H1 (cell line): ENCODE measurements at regions not wholly inside any gene's neighbourhood (a gene's known extent, or its start where the extent isn't known, plus 50 kb on each side); places are given as distances from the start of the nearest gene placed in this dataset.

Experiments used
- CBX8 ChIP-seq: fragments of 300-800, 300-1000 bp; sonication (generic); IDR thresholded peaks from 2 replicates; pipeline ENCODE4 v1.7.1; 2016; ENCODE audit warnings: low read depth, low read length, borderline replicate concordance
- CHD2 ChIP-seq: IDR thresholded peaks from 2 replicates; pipeline ENCODE4 v1.6.1; 2012; ENCODE audit warnings: low read length, improper control_type of control experiment
- EP300 ChIP-seq, 2 experiments: IDR thresholded peaks; 1 replicate in 1 of 2; 2 replicates in 1 of 2; pipeline ENCODE4 v1.6.1; 2011 to 2012; ENCODE audit warnings: low read depth in 2 of 2, low read length in 2 of 2, mild to moderate bottlenecking in 2 of 2, borderline replicate concordance in 1 of 2, inconsistent platforms in 1 of 2, moderate library complexity in 1 of 2
- EZH2 ChIP-seq: fragments of 200-600 bp; sonication (generic); IDR thresholded peaks from 2 replicates; pipeline ENCODE4 v1.7.1; 2012; ENCODE audit warnings: low read depth, mild to moderate bottlenecking, moderate library complexity, low read length, inconsistent platforms; ENCODE audit not compliant: severe bottlenecking
- KDM5A ChIP-seq: fragments of 200-600 bp; IDR thresholded peaks from 2 replicates; pipeline ENCODE4 v1.7.1; 2012; ENCODE audit warnings: mild to moderate bottlenecking, low read length, inconsistent platforms, mixed read lengths
- POLR2A ChIP-seq, 2 experiments: IDR thresholded peaks; 1 replicate in 1 of 2; 2 replicates in 1 of 2; pipeline ENCODE4 v1.6.1; 2011; ENCODE audit warnings: low read depth in 2 of 2, low read length in 2 of 2, mild to moderate bottlenecking in 2 of 2; ENCODE audit errors: control extremely low read depth in 1 of 2
- POLR2AphosphoS5 ChIP-seq: IDR thresholded peaks from 2 replicates; pipeline ENCODE4 v1.6.1; 2011; ENCODE audit warnings: low read depth, low read length
- RXRA ChIP-seq: IDR thresholded peaks from 2 replicates; pipeline ENCODE4 v1.6.1; 2011; ENCODE audit warnings: low read depth, mild to moderate bottlenecking, low read length, moderate library complexity; ENCODE audit not compliant: insufficient read depth
- SIX5 ChIP-seq: IDR thresholded peaks from 2 replicates; pipeline ENCODE4 v1.6.1; 2011; ENCODE audit warnings: mild to moderate bottlenecking, low read depth, low read length
- TAF1 ChIP-seq: IDR thresholded peaks from 2 replicates; pipeline ENCODE4 v1.6.1; 2011; ENCODE audit warnings: mild to moderate bottlenecking, low read depth, low read length
- TF ChIP-seq, protein P1 (sequence below), 3 experiments: IDR thresholded peaks; 1 replicate in 2 of 3; 2 replicates in 1 of 3; pipeline versions ENCODE4 v1.5.1 to v1.6.1; 2011; ENCODE audit warnings: low read length in 3 of 3, mild to moderate bottlenecking in 3 of 3, inconsistent platforms in 2 of 3, low read depth in 1 of 3, moderate library complexity in 1 of 3; ENCODE audit not compliant: insufficient read depth in 1 of 3; ENCODE audit errors: control extremely low read depth in 1 of 3

DNA sequence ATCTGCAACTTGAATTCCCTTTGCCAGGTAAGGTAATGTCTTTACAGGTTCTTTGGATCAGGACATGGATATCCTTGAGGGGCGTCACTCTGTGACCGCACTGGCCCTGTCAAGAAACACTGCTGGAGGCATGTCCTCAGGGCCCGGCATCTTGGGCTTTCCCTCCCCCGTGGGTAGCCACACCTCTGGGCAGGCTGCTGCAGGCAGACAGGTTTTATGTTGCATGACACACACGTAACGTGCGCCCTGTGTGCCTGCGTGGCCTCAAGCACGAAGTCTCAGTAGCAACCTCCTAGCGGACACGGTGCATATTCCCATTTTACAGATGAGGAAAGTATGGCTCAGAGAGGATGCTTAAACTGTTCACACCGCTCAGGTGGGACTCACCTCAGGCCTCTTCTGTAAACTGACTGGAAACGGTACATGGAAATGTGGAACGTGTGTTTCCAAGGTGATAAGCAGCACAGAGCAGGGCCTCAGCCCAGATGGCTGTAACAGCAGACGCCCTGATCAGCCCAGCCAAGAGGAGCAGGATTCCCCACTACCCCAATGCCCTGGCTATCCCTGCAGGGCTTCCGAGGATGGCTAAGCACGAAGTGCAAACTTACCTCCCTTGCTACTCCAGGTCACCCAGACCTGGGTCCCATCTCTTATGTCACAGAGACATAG is 553.6 kb downstream of the TCERG1L start:
- TF ChIP-seq EZH2: no peak
- TF ChIP-seq POLR2AphosphoS5: no peak
- TF ChIP-seq CBX8: no peak
- TF ChIP-seq TAF1: no peak
- TF ChIP-seq EP300 (IDR thresholded peaks at IDR 0.05; ENCODE audit: borderline replicate concordance in 1 of 2, low read depth in 2 of 2, low read length in 2 of 2): no peak
- no peak for TF ChIP-seq CHD2
- TF ChIP-seq, protein P1, sequence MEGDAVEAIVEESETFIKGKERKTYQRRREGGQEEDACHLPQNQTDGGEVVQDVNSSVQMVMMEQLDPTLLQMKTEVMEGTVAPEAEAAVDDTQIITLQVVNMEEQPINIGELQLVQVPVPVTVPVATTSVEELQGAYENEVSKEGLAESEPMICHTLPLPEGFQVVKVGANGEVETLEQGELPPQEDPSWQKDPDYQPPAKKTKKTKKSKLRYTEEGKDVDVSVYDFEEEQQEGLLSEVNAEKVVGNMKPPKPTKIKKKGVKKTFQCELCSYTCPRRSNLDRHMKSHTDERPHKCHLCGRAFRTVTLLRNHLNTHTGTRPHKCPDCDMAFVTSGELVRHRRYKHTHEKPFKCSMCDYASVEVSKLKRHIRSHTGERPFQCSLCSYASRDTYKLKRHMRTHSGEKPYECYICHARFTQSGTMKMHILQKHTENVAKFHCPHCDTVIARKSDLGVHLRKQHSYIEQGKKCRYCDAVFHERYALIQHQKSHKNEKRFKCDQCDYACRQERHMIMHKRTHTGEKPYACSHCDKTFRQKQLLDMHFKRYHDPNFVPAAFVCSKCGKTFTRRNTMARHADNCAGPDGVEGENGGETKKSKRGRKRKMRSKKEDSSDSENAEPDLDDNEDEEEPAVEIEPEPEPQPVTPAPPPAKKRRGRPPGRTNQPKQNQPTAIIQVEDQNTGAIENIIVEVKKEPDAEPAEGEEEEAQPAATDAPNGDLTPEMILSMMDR (IDR thresholded peaks at IDR 0.05; ENCODE audit: control extremely low read depth in 1 of 3, insufficient read depth in 1 of 3, low read depth in 1 of 3, low read length in 3 of 3): no peak
- no peak for TF ChIP-seq SIX5
- TF ChIP-seq POLR2A (IDR thresholded peaks at IDR 0.05; ENCODE audit: control extremely low read depth in 1 of 2, low read depth in 2 of 2, low read length in 2 of 2): no peak
- no peak for TF ChIP-seq KDM5A
- TF ChIP-seq RXRA: no peak
